Right cardiac atrium (tissue), 5 donors: ENCODE measurements at regions not wholly inside any gene's neighbourhood (a gene's known extent, or its start where the extent isn't known, plus 50 kb on each side); places are given as distances from the start of the nearest gene placed in this dataset.
"Not testable (repeated sequence)": the region's sequence is repeated elsewhere in the genome, so short reads cannot be mapped to it uniquely, and the experiment has no call there.

Experiments used
- ATAC-seq, 2 donors: fragments of 200-7000 bp; cut with Tn5 transposase; one replicate each; pipeline versions ENCODE4 v1.8.0 to v1.9.1; 2020; ENCODE audit warnings: moderate library complexity in 2 of 2, mild to moderate bottlenecking in 1 of 2
- DNase-seq, 3 donors: peaks; one replicate each; pipeline ENCODE4 v3.0.0-alpha.2; 2020
- H3K27ac ChIP-seq: one replicate; pipeline ENCODE4 v1.5.1; 2013; ENCODE audit warnings: mild to moderate bottlenecking, low read length, control low read depth, moderate library complexity
- H3K27me3 ChIP-seq: one replicate; pipeline ENCODE4 v1.6.1; 2013; ENCODE audit not compliant: control insufficient read depth, insufficient read depth
- H3K4me1 ChIP-seq: one replicate; pipeline ENCODE4 v1.6.1; 2013; ENCODE audit warnings: low read length; ENCODE audit not compliant: control insufficient read depth, insufficient read depth
- H3K4me3 ChIP-seq: one replicate; pipeline ENCODE4 v1.5.1; 2013; ENCODE audit warnings: low read length, control low read depth
- H3K9me3 ChIP-seq: one replicate; pipeline ENCODE4 v1.6.1; 2013; ENCODE audit warnings: low read length; ENCODE audit not compliant: control insufficient read depth
- WGBS: extraction: QIAGEN DNeasy Blood & Tissue Kit; methylation state at CpG from one replicate; pipeline ENCODE4 v1.1.7; 2013; 5-methylcytosine and 5-hydroxymethylcytosine counted together
- intact Hi-C, 4 donors: fragments of 100-400 bp; cut with DNase I; formaldehyde crosslinking; loops; one replicate each; pipeline versions ENCODE4 v1.11.0 to v1.14.0; 2022 to 2023
- donor health status: healthy with polysubstance abuse.
- donor health status: DM: no; HTN: yes; CAD: no.
- donor health status: DM: no; HTN: no; CAD: no.
- donor health status: DM: no; HTN: yes; CAD: no; lungs with severe emphysema.
- donor health status: DM: yes; HTN: yes; CAD: no.

GRCh38 chr4:49214453-49215081 lies 228.5 kb downstream of the CWH43 start:
- DNase-seq, H3K9me3 ChIP-seq, H3K27me3 ChIP-seq, H3K4me1 ChIP-seq, H3K4me3 ChIP-seq, ATAC-seq, H3K27ac ChIP-seq, intact Hi-C loops: not testable (repeated sequence)
- 67% methylated on average over 5 of the region's 5 CpGs for WGBS

- H3K27me3 ChIP-seq, DNase-seq, H3K4me3 ChIP-seq, H3K27ac ChIP-seq, intact Hi-C loops, ATAC-seq, H3K9me3 ChIP-seq, H3K4me1 ChIP-seq: not testable (repeated sequence)
- 68% methylated on average over 2 of the region's 2 CpGs for WGBS
Observed at GRCh38 chr4:49215082-49215479, 229.0 kb downstream of the CWH43 start.

- intact Hi-C loops, result not testable (repeated sequence)
Observed at GRCh38 chr4:49216606-49217005, 230.5 kb downstream of the CWH43 start.

GRCh38 chr4:49217492-49217891 lies 231.4 kb downstream of the CWH43 start:
- Histone ChIP-seq H3K27ac (no peak overlapping the region), H3K4me3 (no peak overlapping the region), H3K27me3 (no peaks in the 10 kb centered on the region), H3K4me1 (no peaks in the 10 kb centered on the region), H3K9me3 (no peaks in the 10 kb centered on the region)
- DNase-seq, result no peak
- ATAC-seq, result no peak
- intact Hi-C loops, result no loop called here

More at GRCh38 chr4:49216606-49217005, 230.5 kb downstream of the CWH43 start:
- not testable (repeated sequence) for H3K27me3 ChIP-seq, H3K4me3 ChIP-seq, H3K27ac ChIP-seq, DNase-seq, H3K4me1 ChIP-seq, ATAC-seq, H3K9me3 ChIP-seq
- WGBS, result 59% methylated on average over 3 of the region's 3 CpGs

- H3K27ac ChIP-seq, intact Hi-C loops, H3K4me3 ChIP-seq, ATAC-seq, H3K27me3 ChIP-seq, H3K9me3 ChIP-seq, H3K4me1 ChIP-seq, DNase-seq: not testable (repeated sequence)
- 59% methylated on average over 3 of the region's 3 CpGs for WGBS
Observed at GRCh38 chr4:49218094-49218493, 232.0 kb downstream of the CWH43 start.

- intact Hi-C loops, H3K4me3 ChIP-seq, ATAC-seq, H3K27me3 ChIP-seq, H3K27ac ChIP-seq, DNase-seq, H3K9me3 ChIP-seq, H3K4me1 ChIP-seq: not testable (repeated sequence)
Observed at GRCh38 chr4:49218931-49219330, 232.9 kb downstream of the CWH43 start.

- intact Hi-C loops, ATAC-seq: not testable (repeated sequence)
- 37% methylated on average over 4 of the region's 4 CpGs for WGBS
Observed at GRCh38 chr4:49219489-49220225, 233.6 kb downstream of the CWH43 start.

GRCh38 chr4:49221209-49221608 lies 235.1 kb downstream of the CWH43 start:
- H3K27me3 ChIP-seq, result no peaks in the 10 kb centered on the region
- no peaks in the 10 kb centered on the region for H3K9me3 ChIP-seq
- no peaks in the 10 kb centered on the region for H3K4me1 ChIP-seq
- WGBS, result 37% methylated on average over 4 of the region's 4 CpGs
- intact Hi-C loops, result no loop called here
- ATAC-seq, result no peak
- DNase-seq, result no peak
- H3K4me3 ChIP-seq, result no peak overlapping the region
- no peak overlapping the region for H3K27ac ChIP-seq

More at GRCh38 chr4:49219489-49220225, 233.6 kb downstream of the CWH43 start:
- H3K9me3 ChIP-seq, DNase-seq, H3K4me1 ChIP-seq, H3K4me3 ChIP-seq, H3K27ac ChIP-seq, H3K27me3 ChIP-seq: not testable (repeated sequence)

- H3K4me1 ChIP-seq, DNase-seq, H3K27ac ChIP-seq, H3K27me3 ChIP-seq, H3K9me3 ChIP-seq, H3K4me3 ChIP-seq, ATAC-seq, intact Hi-C loops: not testable (repeated sequence)
- 39% methylated on average over 1 of the region's 1 CpG for WGBS
Observed at GRCh38 chr4:49222810-49223209, 236.7 kb downstream of the CWH43 start.

GRCh38 chr4:49226216-49226866 lies 240.3 kb downstream of the CWH43 start:
- DNase-seq, H3K27ac ChIP-seq, H3K27me3 ChIP-seq, ATAC-seq, H3K9me3 ChIP-seq, H3K4me1 ChIP-seq, H3K4me3 ChIP-seq, intact Hi-C loops: not testable (repeated sequence)
- WGBS, result 68% methylated on average over 6 of the region's 6 CpGs

GRCh38 chr4:49227941-49228340 lies 241.9 kb downstream of the CWH43 start:
- H3K27ac ChIP-seq, H3K4me1 ChIP-seq, ATAC-seq, H3K9me3 ChIP-seq, intact Hi-C loops, H3K4me3 ChIP-seq, DNase-seq, H3K27me3 ChIP-seq: not testable (repeated sequence)
- 77% methylated on average over 1 of the region's 1 CpG for WGBS
